Panc1 (cell line): ENCODE measurements at regions not wholly inside any gene's neighbourhood (a gene's known extent, or its start where the extent isn't known, plus 50 kb on each side); places are given as distances from the start of the nearest gene placed in this dataset.

Source experiments
- ATAC-seq: fragments of 200-7000 bp; cut with Tn5 transposase; 2 replicates; pipeline ENCODE4 v1.9.1; 2020; ENCODE audit warnings: mild to moderate bottlenecking, moderate library complexity
- BruUV-seq: library from RNA; stranded (reverse); fragments of 400-500 nt; replicated peaks from 2 replicates; lab custom pipeline; 2021; lab: Mats Ljungman, UMichigan
- CTCF ChIA-PET: fragments of 300-600 bp; sonication (Branson Sonifier 250); formaldehyde crosslinking; loops from one replicate; lab custom pipeline; 2022; ENCODE audit warnings: antibody characterized with exemption; lab: Charles Lee
- POLR2A ChIA-PET: fragments of 300-600 bp; sonication (Branson Sonifier 250); formaldehyde crosslinking; loops from one replicate; lab custom pipeline; 2022; ENCODE audit warnings: antibody characterized with exemption; lab: Charles Lee
- DNase-seq: peaks from one replicate; pipeline ENCODE4 v3.0.0-alpha.2; 2010; ENCODE audit warnings: low read depth, low spot score
- H3K27ac ChIP-seq: 2 replicates; pipeline ENCODE4 v1.5.1; 2011; ENCODE audit warnings: mild to moderate bottlenecking, low read length, inconsistent platforms
- H3K27me3 ChIP-seq: fragments of 200-500 bp; sonication (Bioruptor generic); 2 replicates; pipeline ENCODE4 v1.6.0; 2014; ENCODE audit warnings: low read length, inconsistent platforms; ENCODE audit not compliant: control insufficient read depth, insufficient read depth
- H3K36me3 ChIP-seq: fragments of 200-500 bp; sonication (Bioruptor generic); 2 replicates; pipeline ENCODE4 v1.5.1; 2014; ENCODE audit warnings: inconsistent platforms, mild to moderate bottlenecking, low read length, moderate library complexity; ENCODE audit not compliant: control insufficient read depth, insufficient read depth
- H3K4me1 ChIP-seq: 2 replicates; pipeline ENCODE4 v1.5.1; 2011; ENCODE audit warnings: inconsistent platforms, mild to moderate bottlenecking, low read length, moderate library complexity; ENCODE audit not compliant: control insufficient read depth, insufficient read depth
- H3K4me3 ChIP-seq, 2 experiments: 2 replicates each; pipeline ENCODE4 v1.5.1; 2011 to 2012; ENCODE audit warnings: low read depth in 2 of 2, low read length in 2 of 2, mild to moderate bottlenecking in 2 of 2, inconsistent platforms in 1 of 2, moderate library complexity in 1 of 2
- H3K9me3 ChIP-seq: fragments of 200-500 bp; sonication (Bioruptor generic); 2 replicates; pipeline ENCODE4 v1.5.1; 2014; ENCODE audit warnings: low read depth, mild to moderate bottlenecking, inconsistent platforms, low read length, moderate library complexity; ENCODE audit not compliant: control insufficient read depth, insufficient read depth
- CTCF ChIP-seq: fragments of 450-650 bp; IDR thresholded peaks from 2 replicates; pipeline ENCODE4 v1.5.1; 2017; ENCODE audit warnings: mild to moderate bottlenecking
- POLR2AphosphoS5 ChIP-seq: IDR thresholded peaks from 2 replicates; pipeline ENCODE4 v1.6.1; 2012; ENCODE audit warnings: mild to moderate bottlenecking, low read depth, low read length, moderate library complexity
- REST ChIP-seq, 2 experiments: IDR thresholded peaks; 2 replicates each; pipeline ENCODE4 v1.6.1; 2011 to 2012; ENCODE audit warnings: low read depth in 2 of 2, control low read depth in 1 of 2, low read length in 1 of 2, mild to moderate bottlenecking in 1 of 2, moderate library complexity in 1 of 2; ENCODE audit not compliant: insufficient read depth in 1 of 2
- SIN3A ChIP-seq: IDR thresholded peaks from 2 replicates; pipeline ENCODE4 v1.6.1; 2012; ENCODE audit warnings: low read depth, mild to moderate bottlenecking, low read length, moderate library complexity, borderline replicate concordance; ENCODE audit not compliant: insufficient read depth
- TCF7L2 ChIP-seq: IDR thresholded peaks from 2 replicates; pipeline ENCODE4 v1.6.1; 2011; ENCODE audit warnings: mild to moderate bottlenecking, low read depth, low read length, inconsistent platforms
- in situ Hi-C: cut with HindIII; loops from 2 replicates; pipeline ENCODE4 v1.10.0; 2016; ENCODE audit warnings: low sequenced_read_pairs, low pct_unique_long_range_greater_than_20kb
- intact Hi-C: fragments of 100-400 bp; cut with micrococcal nuclease; formaldehyde crosslinking; loops from one replicate; pipeline ENCODE4 v1.10.0; 2022; ENCODE audit not compliant: unreplicated experiment

GRCh38 chr16:72523087-72523486, 351.1 kb upstream of the PMFBP1 start:
- H3K4me1 ChIP-seq = no peaks in the 10 kb centered on the region
- H3K4me3 ChIP-seq = no peak overlapping the region
- H3K36me3 ChIP-seq = no peaks in the 10 kb centered on the region
- H3K27ac ChIP-seq = no peak overlapping the region
- intact Hi-C loops = no loop called here
- POLR2A ChIA-PET = no interaction called here
- CTCF ChIA-PET = no interaction called here
- no TSS peak for BruUV-seq
- H3K27me3 ChIP-seq = no peaks in the 10 kb centered on the region
- DNase-seq (no peak), ATAC-seq (no peak)
- H3K9me3 ChIP-seq = no peaks in the 10 kb centered on the region
- TF ChIP-seq POLR2AphosphoS5 (no peak), REST (IDR thresholded peaks at IDR 0.05; ENCODE audit: insufficient read depth in 1 of 2, low read depth in 2 of 2, low read length in 1 of 2) (no peak), SIN3A (no peak), CTCF (no peak), TCF7L2 (no peak)
- in situ Hi-C loops = no loop called here

- CTCF ChIA-PET = interaction anchor here (0.7 kb wide), 1 partner anchor 14 kb away, joined by 4 read pairs; no protein-coding TSS in a partner anchor
- TF ChIP-seq CTCF (no peak), TCF7L2 (no peak), POLR2AphosphoS5 (no peak), REST (IDR thresholded peaks at IDR 0.05; ENCODE audit: insufficient read depth in 1 of 2, low read depth in 2 of 2, low read length in 1 of 2) (no peak), SIN3A (no peak)
- in situ Hi-C loops (no loop called here), intact Hi-C loops (no loop called here)
- H3K9me3 ChIP-seq = no peaks in the 10 kb centered on the region
- DNase-seq (no peak), ATAC-seq (no peak)
- no peak overlapping the region for H3K4me3 ChIP-seq
- no TSS peak for BruUV-seq
- no peak overlapping the region for H3K27ac ChIP-seq
- H3K36me3 ChIP-seq = no peaks in the 10 kb centered on the region
- H3K27me3 ChIP-seq = no peaks in the 10 kb centered on the region
- POLR2A ChIA-PET = no interaction called here
- H3K4me1 ChIP-seq = no peaks in the 10 kb centered on the region
These were observed 345.2 kb upstream of the PMFBP1 start for GRCh38 chr16:72517154-72517553.
